Loucy (cell line): ENCODE measurements at regions not wholly inside any gene's neighbourhood (a gene's known extent, or its start where the extent isn't known, plus 50 kb on each side); places are given as distances from the start of the nearest gene placed in this dataset.

Experiments used
- EZH2phosphoT487 ChIP-seq: fragments of 200-600 bp; IDR thresholded peaks from 2 replicates; pipeline ENCODE4 v1.6.1; 2018; ENCODE audit warnings: antibody characterized with exemption, mild to moderate bottlenecking, moderate library complexity, borderline replicate concordance
- TF ChIP-seq, protein P1 (sequence below): fragments of 200-600 bp; sonication (generic); conservative IDR thresholded peaks from 2 replicates; pipeline ENCODE4 v1.5.1; 2014; ENCODE audit warnings: mild to moderate bottlenecking, antibody characterized with exemption, low read length

DNA sequence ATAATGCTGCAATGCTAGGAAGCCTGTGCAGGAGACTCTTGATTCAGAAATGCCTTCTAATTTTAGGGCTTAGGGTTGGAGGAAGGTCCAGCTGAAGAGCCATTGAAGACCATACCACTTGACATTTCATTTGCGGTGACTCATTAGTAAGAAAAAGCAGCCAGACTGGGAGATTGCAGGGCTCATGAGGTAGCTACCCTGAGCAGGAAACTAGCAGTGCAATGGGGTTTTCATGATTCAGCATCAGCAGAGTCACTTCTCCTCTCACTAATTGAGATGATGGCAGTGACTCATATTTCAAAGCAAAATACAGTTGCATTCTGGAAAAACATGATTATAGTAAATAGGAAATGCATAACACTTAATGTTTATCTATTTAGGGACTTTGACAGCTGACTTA, 434.1 kb downstream of the DNAJB9 start:
- TF ChIP-seq, protein P1, sequence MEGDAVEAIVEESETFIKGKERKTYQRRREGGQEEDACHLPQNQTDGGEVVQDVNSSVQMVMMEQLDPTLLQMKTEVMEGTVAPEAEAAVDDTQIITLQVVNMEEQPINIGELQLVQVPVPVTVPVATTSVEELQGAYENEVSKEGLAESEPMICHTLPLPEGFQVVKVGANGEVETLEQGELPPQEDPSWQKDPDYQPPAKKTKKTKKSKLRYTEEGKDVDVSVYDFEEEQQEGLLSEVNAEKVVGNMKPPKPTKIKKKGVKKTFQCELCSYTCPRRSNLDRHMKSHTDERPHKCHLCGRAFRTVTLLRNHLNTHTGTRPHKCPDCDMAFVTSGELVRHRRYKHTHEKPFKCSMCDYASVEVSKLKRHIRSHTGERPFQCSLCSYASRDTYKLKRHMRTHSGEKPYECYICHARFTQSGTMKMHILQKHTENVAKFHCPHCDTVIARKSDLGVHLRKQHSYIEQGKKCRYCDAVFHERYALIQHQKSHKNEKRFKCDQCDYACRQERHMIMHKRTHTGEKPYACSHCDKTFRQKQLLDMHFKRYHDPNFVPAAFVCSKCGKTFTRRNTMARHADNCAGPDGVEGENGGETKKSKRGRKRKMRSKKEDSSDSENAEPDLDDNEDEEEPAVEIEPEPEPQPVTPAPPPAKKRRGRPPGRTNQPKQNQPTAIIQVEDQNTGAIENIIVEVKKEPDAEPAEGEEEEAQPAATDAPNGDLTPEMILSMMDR, result no peak
- TF ChIP-seq EZH2phosphoT487, result no peak
